Choroid plexus epithelial cell (primary cell): ENCODE measurements at regions not wholly inside any gene's neighbourhood (a gene's known extent, or its start where the extent isn't known, plus 50 kb on each side); places are given as distances from the start of the nearest gene placed in this dataset.
"Not testable (repeated sequence)": the region's sequence is repeated elsewhere in the genome, so short reads cannot be mapped to it uniquely, and the experiment has no call there.

ENCODE experiments used
- DNase-seq: peaks from one replicate; pipeline ENCODE4 v3.0.0-alpha.2; 2010; ENCODE audit warnings: low read depth
- H3K4me3 ChIP-seq: 2 replicates; pipeline ENCODE4 v1.5.1; 2011; ENCODE audit warnings: low read depth, mild to moderate bottlenecking, control low read depth, low read length, moderate library complexity
- TF ChIP-seq, protein P1 (sequence below): conservative IDR thresholded peaks from 2 replicates; pipeline ENCODE4 v1.5.1; 2011; ENCODE audit warnings: low read depth, mild to moderate bottlenecking, control low read depth, inconsistent platforms, low read length, moderate library complexity

GRCh38 chrX:35507701-35508100 lies 290.4 kb upstream of the MAGEB16 start:
- no peak overlapping the region for H3K4me3 ChIP-seq
- no peak for DNase-seq
- TF ChIP-seq, protein P1, sequence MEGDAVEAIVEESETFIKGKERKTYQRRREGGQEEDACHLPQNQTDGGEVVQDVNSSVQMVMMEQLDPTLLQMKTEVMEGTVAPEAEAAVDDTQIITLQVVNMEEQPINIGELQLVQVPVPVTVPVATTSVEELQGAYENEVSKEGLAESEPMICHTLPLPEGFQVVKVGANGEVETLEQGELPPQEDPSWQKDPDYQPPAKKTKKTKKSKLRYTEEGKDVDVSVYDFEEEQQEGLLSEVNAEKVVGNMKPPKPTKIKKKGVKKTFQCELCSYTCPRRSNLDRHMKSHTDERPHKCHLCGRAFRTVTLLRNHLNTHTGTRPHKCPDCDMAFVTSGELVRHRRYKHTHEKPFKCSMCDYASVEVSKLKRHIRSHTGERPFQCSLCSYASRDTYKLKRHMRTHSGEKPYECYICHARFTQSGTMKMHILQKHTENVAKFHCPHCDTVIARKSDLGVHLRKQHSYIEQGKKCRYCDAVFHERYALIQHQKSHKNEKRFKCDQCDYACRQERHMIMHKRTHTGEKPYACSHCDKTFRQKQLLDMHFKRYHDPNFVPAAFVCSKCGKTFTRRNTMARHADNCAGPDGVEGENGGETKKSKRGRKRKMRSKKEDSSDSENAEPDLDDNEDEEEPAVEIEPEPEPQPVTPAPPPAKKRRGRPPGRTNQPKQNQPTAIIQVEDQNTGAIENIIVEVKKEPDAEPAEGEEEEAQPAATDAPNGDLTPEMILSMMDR: no peak

DNA sequence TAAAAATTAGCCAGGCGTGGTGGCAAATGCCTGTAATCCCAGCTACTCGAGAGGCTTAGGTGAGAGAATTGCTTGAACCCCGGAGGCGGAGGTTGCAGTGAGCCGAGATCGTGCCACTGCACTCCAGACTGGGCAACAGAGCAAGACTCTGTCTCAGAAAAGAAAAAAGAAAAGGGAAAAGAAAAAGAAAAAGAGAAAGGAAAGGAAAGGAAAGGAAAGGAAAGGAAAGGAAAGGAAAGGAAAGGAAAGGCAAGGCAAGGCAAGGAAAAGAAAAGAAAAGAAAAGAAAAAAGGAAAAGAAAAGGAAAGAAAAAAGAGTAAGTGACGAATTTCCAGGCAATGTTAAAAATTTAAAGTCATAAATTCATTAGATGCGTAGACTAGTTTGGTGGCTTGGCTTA lies 250.1 kb upstream of the MAGEB16 start:
- not testable (repeated sequence) for H3K4me3 ChIP-seq, DNase-seq

DNA sequence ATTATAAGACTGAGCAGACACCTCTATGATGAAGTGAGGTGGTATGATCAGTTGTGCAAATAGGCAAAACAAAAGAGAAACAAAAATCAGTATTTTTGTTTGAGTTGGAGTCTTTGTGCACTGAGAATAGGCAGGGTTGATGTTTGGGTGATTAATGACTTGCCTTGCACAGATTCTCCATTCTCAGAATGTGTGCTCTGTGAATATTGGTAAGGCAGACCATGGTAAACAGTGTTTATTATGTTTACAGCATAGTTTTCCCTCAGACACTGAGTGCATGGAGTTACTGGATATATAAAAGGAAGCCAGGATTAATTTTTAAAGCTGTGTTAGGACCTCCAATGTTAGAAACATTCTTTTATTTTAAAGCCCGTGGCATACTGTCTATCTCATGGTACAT lies 240.2 kb upstream of the MAGEB16 start:
- no peak overlapping the region for H3K4me3 ChIP-seq
- TF ChIP-seq, protein P1: no peak
- DNase-seq: no peak

DNA sequence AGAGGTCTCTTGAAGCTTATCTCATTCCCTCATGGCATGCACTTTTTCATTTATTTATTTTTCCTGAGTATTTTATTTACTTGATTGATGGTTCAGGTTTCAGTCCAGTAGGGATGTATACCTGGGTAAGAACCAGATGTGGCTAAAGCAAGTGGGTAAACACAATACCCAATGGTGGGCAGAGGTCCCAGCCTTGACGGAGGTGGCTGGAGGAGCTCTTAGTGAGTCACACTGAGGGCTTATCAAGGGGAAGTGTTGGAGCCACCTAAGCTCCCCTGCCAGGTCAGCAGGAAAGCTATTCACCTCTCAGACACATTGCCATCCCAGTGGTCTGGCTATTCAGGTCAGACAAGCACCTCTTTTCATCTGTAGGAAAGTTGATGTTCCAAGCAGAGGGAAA lies 236.2 kb upstream of the MAGEB16 start:
- TF ChIP-seq, protein P1: no peak
- H3K4me3 ChIP-seq: no peak overlapping the region
- DNase-seq: no peak

DNA sequence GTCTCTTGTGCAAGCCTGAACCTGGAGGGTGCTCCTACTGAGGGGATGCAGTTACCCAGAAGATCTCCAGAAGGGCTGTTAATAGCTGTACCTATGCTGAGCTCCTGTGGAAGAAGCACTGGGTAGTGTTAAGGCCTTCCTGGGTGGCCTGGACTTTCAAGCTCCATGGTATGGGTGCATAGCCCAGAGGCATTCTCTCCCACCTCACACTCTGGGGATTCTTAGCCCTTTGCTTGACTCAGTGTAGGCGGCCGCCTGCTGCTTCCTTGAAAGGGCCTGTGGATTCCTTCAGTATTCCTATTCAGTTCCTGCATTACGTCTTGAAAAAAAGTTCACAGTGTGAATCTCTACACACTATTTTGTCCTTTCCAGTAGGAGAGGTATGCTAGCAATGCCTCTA lies 235.7 kb upstream of the MAGEB16 start:
- TF ChIP-seq, protein P1: no peak

GRCh38 chrX:35590210-35590609 lies 207.9 kb upstream of the MAGEB16 start:
- H3K4me3 ChIP-seq: no peak overlapping the region
- DNase-seq: no peak
- TF ChIP-seq, protein P1: no peak

More for the DNA sequence above, 235.7 kb upstream of the MAGEB16 start:
- no peak overlapping the region for H3K4me3 ChIP-seq
- no peak for DNase-seq

- not testable (repeated sequence) for H3K4me3 ChIP-seq, DNase-seq
Observed at GRCh38 chrX:35611562-35611961, 186.6 kb upstream of the MAGEB16 start.

DNA sequence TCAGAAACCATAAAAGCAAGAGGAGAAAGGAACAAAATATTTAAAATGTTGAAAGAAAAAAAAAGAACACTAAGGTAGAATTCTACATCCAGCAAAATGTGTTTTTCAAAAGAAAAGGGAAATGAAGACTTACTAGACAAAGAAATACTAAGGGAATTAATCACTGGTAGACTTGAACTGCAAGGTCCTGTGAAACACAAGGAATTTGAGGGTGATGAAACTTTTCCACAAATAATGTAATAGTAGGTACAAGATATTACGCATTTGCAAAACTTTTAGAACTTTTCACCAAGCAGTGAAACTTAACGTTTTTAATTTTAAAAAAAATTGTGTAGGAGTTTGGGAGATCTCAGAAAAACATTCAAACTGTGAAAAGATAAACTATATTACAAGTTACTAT lies 180.3 kb upstream of the MAGEB16 start:
- H3K4me3 ChIP-seq: no peak overlapping the region
- peak; percentile 6 for DNase-seq
- TF ChIP-seq, protein P1: no peak
